HEK293 (cell line): ENCODE measurements at regions not wholly inside any gene's neighbourhood (a gene's known extent, or its start where the extent isn't known, plus 50 kb on each side); places are given as distances from the start of the nearest gene placed in this dataset.

Experiments used
- YY1 ChIP-seq: fragments of 450-650 bp; formaldehyde crosslinking; IDR thresholded peaks from 2 replicates; pipeline ENCODE4 v1.5.1; 2018; ENCODE audit warnings: missing biosample characterization, missing genetic modification characterization
- ZNF561 ChIP-seq: fragments of 450-650 bp; IDR thresholded peaks from 2 replicates; pipeline ENCODE4 v1.5.1; 2018; ENCODE audit warnings: missing biosample characterization, missing genetic modification characterization, borderline replicate concordance
- ZNF707 ChIP-seq: fragments of 450-650 bp; formaldehyde crosslinking; IDR thresholded peaks from 2 replicates; pipeline ENCODE4 v1.5.1; 2016; ENCODE audit warnings: missing biosample characterization, missing genetic modification characterization
- TF ChIP-seq, protein P1 (sequence below): fragments of 450-650 bp; formaldehyde crosslinking; IDR thresholded peaks from 2 replicates; pipeline ENCODE4 v1.5.1; 2016; ENCODE audit warnings: missing biosample characterization, missing genetic modification characterization

GRCh38 chr6:164356814-164357213 is 942.3 kb downstream of the QKI start:
- TF ChIP-seq, protein P1, sequence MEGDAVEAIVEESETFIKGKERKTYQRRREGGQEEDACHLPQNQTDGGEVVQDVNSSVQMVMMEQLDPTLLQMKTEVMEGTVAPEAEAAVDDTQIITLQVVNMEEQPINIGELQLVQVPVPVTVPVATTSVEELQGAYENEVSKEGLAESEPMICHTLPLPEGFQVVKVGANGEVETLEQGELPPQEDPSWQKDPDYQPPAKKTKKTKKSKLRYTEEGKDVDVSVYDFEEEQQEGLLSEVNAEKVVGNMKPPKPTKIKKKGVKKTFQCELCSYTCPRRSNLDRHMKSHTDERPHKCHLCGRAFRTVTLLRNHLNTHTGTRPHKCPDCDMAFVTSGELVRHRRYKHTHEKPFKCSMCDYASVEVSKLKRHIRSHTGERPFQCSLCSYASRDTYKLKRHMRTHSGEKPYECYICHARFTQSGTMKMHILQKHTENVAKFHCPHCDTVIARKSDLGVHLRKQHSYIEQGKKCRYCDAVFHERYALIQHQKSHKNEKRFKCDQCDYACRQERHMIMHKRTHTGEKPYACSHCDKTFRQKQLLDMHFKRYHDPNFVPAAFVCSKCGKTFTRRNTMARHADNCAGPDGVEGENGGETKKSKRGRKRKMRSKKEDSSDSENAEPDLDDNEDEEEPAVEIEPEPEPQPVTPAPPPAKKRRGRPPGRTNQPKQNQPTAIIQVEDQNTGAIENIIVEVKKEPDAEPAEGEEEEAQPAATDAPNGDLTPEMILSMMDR (tag by site-specific recombination) = no peak
- TF ChIP-seq YY1 (no peak), ZNF707 (tag by site-specific recombination) (no peak), ZNF561 (no peak)
